ENCODE measurements at regions not wholly inside any gene's neighbourhood (a gene's known extent, or its start where the extent isn't known, plus 50 kb on each side); places are given as distances from the start of the nearest gene placed in this dataset.

DNA sequence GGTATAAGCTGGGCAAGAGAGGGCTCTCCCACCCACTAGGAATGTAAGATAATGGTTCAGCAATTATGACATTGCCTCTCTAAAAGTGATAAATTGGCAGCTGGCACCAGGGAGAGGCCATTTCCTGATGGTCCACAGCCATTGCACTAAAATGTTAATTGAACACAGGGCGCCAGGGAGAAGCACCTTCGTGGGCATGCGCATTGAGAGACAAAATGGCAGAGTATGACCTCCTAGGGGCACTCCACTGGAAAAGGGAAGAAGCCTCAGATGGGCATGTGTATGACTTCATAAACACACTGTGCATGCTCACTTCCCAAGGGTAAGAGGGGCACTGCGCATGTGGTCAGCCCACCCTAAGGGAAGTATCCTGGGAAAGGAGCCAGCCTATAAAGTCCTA lies 419.2 kb downstream of the AGTPBP1 start:
- no peaks in the 10 kb centered on the region for H3K9me3 ChIP-seq (ENCODE audit: control insufficient read depth, low read depth, low read length)
- H4K20me1 ChIP-seq (ENCODE audit: control insufficient read depth, extremely low read depth, insufficient read depth, low read length): no peaks in the 10 kb centered on the region
- H3K4me1 ChIP-seq (ENCODE audit: control insufficient read depth, extremely low read depth, insufficient read depth, low read length): no peaks in the 10 kb centered on the region
- dilution Hi-C loops (cut with MboI; ENCODE audit: extremely low pct_ligation_motif_present, low sequenced_read_pairs): no loop called here
- H3K27me3 ChIP-seq (ENCODE audit: control insufficient read depth, extremely low read depth, insufficient read depth, low read length): peaks cover 5% of the 10 kb centered on the region
- no peaks in the 10 kb centered on the region for H3K79me2 ChIP-seq (ENCODE audit: control insufficient read depth, insufficient read depth, low read length)
- no peak overlapping the region for H3K9ac ChIP-seq (ENCODE audit: control insufficient read depth, extremely low read depth, insufficient read depth, low read length)
- no peak overlapping the region for H3K4me3 ChIP-seq (ENCODE audit: control insufficient read depth in 2 of 3, extremely low read depth in 1 of 3, insufficient read depth in 2 of 3, low read depth in 1 of 3, low read length in 3 of 3)
- no peaks in the 10 kb centered on the region for H3K36me3 ChIP-seq (ENCODE audit: control insufficient read depth in 2 of 2, extremely low read depth in 1 of 2, insufficient read depth in 2 of 2, low read length in 2 of 2)
- no peak overlapping the region for H3K27ac ChIP-seq (ENCODE audit: control insufficient read depth, insufficient read depth, low read length)
- DNase-seq (ENCODE audit: low read depth, low spot score) (no peak), FAIRE-seq (no peak)
- H2AFZ ChIP-seq (ENCODE audit: control insufficient read depth, low read length): no peak overlapping the region
- no peak overlapping the region for H3K4me2 ChIP-seq (ENCODE audit: control insufficient read depth, extremely low read depth, insufficient read depth, low read depth, low read length)
- H3K9me1 ChIP-seq (ENCODE audit: control insufficient read depth, extremely low read depth, insufficient read depth, low read length): no peaks in the 10 kb centered on the region
- TF ChIP-seq CTCF (optimal IDR thresholded peaks at IDR 0.05 in 1 of 3, IDR thresholded peaks at IDR 0.05 in 1 of 3, conservative IDR thresholded peaks at IDR 0.05 in 1 of 3; ENCODE audit: extremely low read depth in 1 of 3, insufficient read depth in 2 of 3, low read length in 3 of 3) (no peak), EZH2 (IDR thresholded peaks at IDR 0.05; ENCODE audit: low read length) (no peak)

GRCh38 chr9:85321561-85321960 lies 420.2 kb downstream of the AGTPBP1 start:
- no peaks in the 10 kb centered on the region for H3K9me3 ChIP-seq (ENCODE audit: control insufficient read depth, low read depth, low read length)
- no peaks in the 10 kb centered on the region for H4K20me1 ChIP-seq (ENCODE audit: control insufficient read depth, extremely low read depth, insufficient read depth, low read length)
- H3K4me2 ChIP-seq (ENCODE audit: control insufficient read depth, extremely low read depth, insufficient read depth, low read depth, low read length): no peak overlapping the region
- no peaks in the 10 kb centered on the region for H3K79me2 ChIP-seq (ENCODE audit: control insufficient read depth, insufficient read depth, low read length)
- H3K27ac ChIP-seq (ENCODE audit: control insufficient read depth, insufficient read depth, low read length): no peak overlapping the region
- H3K4me3 ChIP-seq (ENCODE audit: control insufficient read depth in 2 of 3, extremely low read depth in 1 of 3, insufficient read depth in 2 of 3, low read depth in 1 of 3, low read length in 3 of 3): no peak overlapping the region
- FAIRE-seq (no peak), DNase-seq (ENCODE audit: low read depth, low spot score) (no peak)
- H3K9me1 ChIP-seq (ENCODE audit: control insufficient read depth, extremely low read depth, insufficient read depth, low read length): no peaks in the 10 kb centered on the region
- TF ChIP-seq EZH2 (IDR thresholded peaks at IDR 0.05; ENCODE audit: low read length) (no peak), CTCF (optimal IDR thresholded peaks at IDR 0.05 in 1 of 3, IDR thresholded peaks at IDR 0.05 in 1 of 3, conservative IDR thresholded peaks at IDR 0.05 in 1 of 3; ENCODE audit: extremely low read depth in 1 of 3, insufficient read depth in 2 of 3, low read length in 3 of 3) (no peak)
- dilution Hi-C loops (cut with MboI; ENCODE audit: extremely low pct_ligation_motif_present, low sequenced_read_pairs): no loop called here
- no peak overlapping the region for H2AFZ ChIP-seq (ENCODE audit: control insufficient read depth, low read length)
- H3K36me3 ChIP-seq (ENCODE audit: control insufficient read depth in 2 of 2, extremely low read depth in 1 of 2, insufficient read depth in 2 of 2, low read length in 2 of 2): no peaks in the 10 kb centered on the region
- no peak overlapping the region for H3K9ac ChIP-seq (ENCODE audit: control insufficient read depth, extremely low read depth, insufficient read depth, low read length)
- peaks cover 5% of the 10 kb centered on the region for H3K27me3 ChIP-seq (ENCODE audit: control insufficient read depth, extremely low read depth, insufficient read depth, low read length)
- no peaks in the 10 kb centered on the region for H3K4me1 ChIP-seq (ENCODE audit: control insufficient read depth, extremely low read depth, insufficient read depth, low read length)
